Tibial nerve (tissue), 4 donors: ENCODE measurements at regions not wholly inside any gene's neighbourhood (a gene's known extent, or its start where the extent isn't known, plus 50 kb on each side); places are given as distances from the start of the nearest gene placed in this dataset.

ENCODE experiments used
- CTCF ChIP-seq, 5 experiments: fragments of 200-600 bp in 3 of 5; fragments of 450-650 bp in 2 of 5; sonication (generic) in 3 of 5; IDR thresholded peaks; one replicate each; pipeline ENCODE4 v1.5.1; 2016 to 2019; ENCODE audit warnings: antibody characterized with exemption in 5 of 5, mild to moderate bottlenecking in 3 of 5, moderate library complexity in 2 of 5
- EP300 ChIP-seq, 2 donors: sonication (generic); formaldehyde crosslinking; IDR thresholded peaks; one replicate each; pipeline ENCODE4 v1.6.1; 2017; ENCODE audit warnings: antibody characterized with exemption in 2 of 2, mild to moderate bottlenecking in 1 of 2
- POLR2A ChIP-seq, 2 donors: fragments of 450-650 bp; IDR thresholded peaks; one replicate each; pipeline ENCODE4 v1.6.1; 2017; ENCODE audit warnings: antibody characterized with exemption in 2 of 2, mild to moderate bottlenecking in 2 of 2, moderate library complexity in 2 of 2

- no peak for TF ChIP-seq EP300 (IDR thresholded peaks at IDR 0.05)
- TF ChIP-seq CTCF (IDR thresholded peaks at IDR 0.05), result no peak
- no peak for TF ChIP-seq POLR2A (IDR thresholded peaks at IDR 0.05)
These were observed 143.1 kb upstream of the PCSK2 start for GRCh38 chr20:17083738-17084137.
